WERI-Rb-1 (cell line): ENCODE measurements at regions not wholly inside any gene's neighbourhood (a gene's known extent, or its start where the extent isn't known, plus 50 kb on each side); places are given as distances from the start of the nearest gene placed in this dataset.

Experiments
- DNase-seq: peaks from one replicate; pipeline ENCODE4 v3.0.0-alpha.2; 2020
- H3K27ac ChIP-seq: fragments of 250-450 bp; sonication (Bioruptor Pico); 2 replicates; pipeline ENCODE4 v1.5.1; 2020; ENCODE audit warnings: mild to moderate bottlenecking, moderate library complexity
- H3K27me3 ChIP-seq: fragments of 250-450 bp; sonication (Bioruptor Pico); 2 replicates; pipeline ENCODE4 v1.5.1; 2021; ENCODE audit warnings: mild to moderate bottlenecking, low read depth, moderate library complexity; ENCODE audit not compliant: insufficient read depth, severe bottlenecking
- H3K36me3 ChIP-seq: fragments of 250-450 bp; sonication (Bioruptor Pico); 2 replicates; pipeline ENCODE4 v1.5.1; 2020; ENCODE audit warnings: mild to moderate bottlenecking, moderate library complexity
- H3K4me3 ChIP-seq: 2 replicates; pipeline ENCODE4 v1.5.1; 2011; ENCODE audit warnings: low read depth, mild to moderate bottlenecking, control low read depth, low read length
- H3K9me3 ChIP-seq: fragments of 250-450 bp; sonication (Bioruptor Pico); 2 replicates; pipeline ENCODE4 v1.5.1; 2021; ENCODE audit warnings: mild to moderate bottlenecking, moderate library complexity; ENCODE audit not compliant: severe bottlenecking
- TF ChIP-seq, protein P1 (sequence below): IDR thresholded peaks from 2 replicates; pipeline ENCODE4 v1.5.1; 2011; ENCODE audit warnings: low read depth, mild to moderate bottlenecking, control low read depth, inconsistent platforms, low read length

DNA sequence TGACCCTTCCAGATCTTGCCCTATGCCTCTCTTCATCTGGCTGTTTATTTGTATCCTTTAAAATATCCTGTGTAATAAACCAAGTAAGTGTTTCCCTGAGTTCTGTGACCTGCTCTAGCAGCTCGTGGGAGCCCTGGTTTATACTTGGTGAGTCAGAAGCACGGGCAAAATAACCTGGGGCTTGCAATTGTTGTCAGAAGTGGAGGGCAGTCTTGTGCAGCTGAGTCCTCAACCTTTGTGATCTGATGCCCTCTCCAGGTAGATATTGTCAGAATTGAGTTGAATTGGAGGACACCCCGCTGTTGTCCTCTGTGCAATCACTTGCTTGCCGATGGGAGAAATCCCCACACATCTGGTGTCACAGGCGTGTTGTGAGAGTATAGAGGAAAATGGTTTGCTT is 62.5 kb upstream of the PRICKLE1 start:
- Histone ChIP-seq H3K27me3 (no peaks in the 10 kb centered on the region), H3K4me3 (no peak overlapping the region), H3K27ac (no peak overlapping the region), H3K36me3 (no peaks in the 10 kb centered on the region), H3K9me3 (no peaks in the 10 kb centered on the region)
- TF ChIP-seq, protein P1, sequence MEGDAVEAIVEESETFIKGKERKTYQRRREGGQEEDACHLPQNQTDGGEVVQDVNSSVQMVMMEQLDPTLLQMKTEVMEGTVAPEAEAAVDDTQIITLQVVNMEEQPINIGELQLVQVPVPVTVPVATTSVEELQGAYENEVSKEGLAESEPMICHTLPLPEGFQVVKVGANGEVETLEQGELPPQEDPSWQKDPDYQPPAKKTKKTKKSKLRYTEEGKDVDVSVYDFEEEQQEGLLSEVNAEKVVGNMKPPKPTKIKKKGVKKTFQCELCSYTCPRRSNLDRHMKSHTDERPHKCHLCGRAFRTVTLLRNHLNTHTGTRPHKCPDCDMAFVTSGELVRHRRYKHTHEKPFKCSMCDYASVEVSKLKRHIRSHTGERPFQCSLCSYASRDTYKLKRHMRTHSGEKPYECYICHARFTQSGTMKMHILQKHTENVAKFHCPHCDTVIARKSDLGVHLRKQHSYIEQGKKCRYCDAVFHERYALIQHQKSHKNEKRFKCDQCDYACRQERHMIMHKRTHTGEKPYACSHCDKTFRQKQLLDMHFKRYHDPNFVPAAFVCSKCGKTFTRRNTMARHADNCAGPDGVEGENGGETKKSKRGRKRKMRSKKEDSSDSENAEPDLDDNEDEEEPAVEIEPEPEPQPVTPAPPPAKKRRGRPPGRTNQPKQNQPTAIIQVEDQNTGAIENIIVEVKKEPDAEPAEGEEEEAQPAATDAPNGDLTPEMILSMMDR: no peak
- DNase-seq: no peak

DNA sequence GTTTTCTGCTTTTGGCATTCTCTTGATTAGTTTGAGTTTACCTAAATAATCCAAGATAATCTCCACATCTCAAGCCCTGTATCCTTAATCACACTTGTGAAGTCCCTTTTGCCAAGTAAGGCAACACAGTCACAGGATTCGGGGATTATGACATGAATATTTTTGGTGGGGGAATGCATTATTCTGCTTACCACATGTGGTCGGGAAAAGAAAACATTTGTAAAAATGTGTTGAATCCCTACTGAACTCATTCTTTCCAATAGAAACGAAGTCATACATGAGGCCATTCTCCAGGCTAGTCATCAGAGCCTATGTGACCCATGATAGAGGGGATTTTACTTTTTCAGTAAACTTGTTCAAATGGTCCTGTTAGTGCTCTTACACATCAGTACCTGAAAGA is 58.5 kb upstream of the PRICKLE1 start:
- Histone ChIP-seq H3K9me3 (no peaks in the 10 kb centered on the region), H3K27ac (no peak overlapping the region), H3K27me3 (no peaks in the 10 kb centered on the region), H3K4me3 (no peak overlapping the region), H3K36me3 (no peaks in the 10 kb centered on the region)
- DNase-seq: no peak
- TF ChIP-seq, protein P1: no peak

DNA sequence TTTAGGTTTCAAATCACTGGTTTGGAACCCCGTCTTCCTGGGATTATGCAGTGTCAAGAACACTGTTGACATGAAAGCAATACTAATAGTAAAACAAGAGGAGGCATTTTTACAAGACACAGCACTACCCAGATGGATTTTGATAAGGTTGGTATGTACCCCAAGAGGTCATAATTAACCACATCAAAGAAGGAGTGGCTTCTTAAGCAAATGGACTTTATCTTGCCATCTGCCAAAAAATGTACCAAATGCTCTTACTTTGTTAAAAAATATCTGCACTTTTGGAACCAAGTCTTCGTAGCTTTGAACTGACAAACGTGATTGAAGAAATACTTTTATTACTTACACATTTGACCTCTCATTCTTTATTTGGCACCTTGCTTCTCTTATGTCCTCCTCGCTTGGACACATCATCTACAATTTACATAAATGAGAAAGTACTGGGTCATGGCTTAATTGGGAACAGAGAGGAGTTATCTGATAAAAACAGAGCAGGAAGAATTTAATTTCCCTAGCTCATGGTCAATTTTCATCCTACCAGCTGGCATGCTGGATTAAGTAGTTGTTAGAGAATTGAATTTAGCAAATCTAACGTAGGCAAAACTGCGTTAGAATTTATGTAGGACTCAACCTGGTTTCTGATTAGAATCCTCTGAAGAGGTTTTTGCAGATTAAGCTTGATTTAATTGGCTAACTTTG is 54.5 kb upstream of the PRICKLE1 start:
- TF ChIP-seq, protein P1: no peak
- no peak for DNase-seq
- Histone ChIP-seq H3K27me3 (no peaks in the 10 kb centered on the region), H3K4me3 (no peak overlapping the region), H3K27ac (no peak overlapping the region), H3K9me3 (no peaks in the 10 kb centered on the region), H3K36me3 (no peaks in the 10 kb centered on the region)

DNA sequence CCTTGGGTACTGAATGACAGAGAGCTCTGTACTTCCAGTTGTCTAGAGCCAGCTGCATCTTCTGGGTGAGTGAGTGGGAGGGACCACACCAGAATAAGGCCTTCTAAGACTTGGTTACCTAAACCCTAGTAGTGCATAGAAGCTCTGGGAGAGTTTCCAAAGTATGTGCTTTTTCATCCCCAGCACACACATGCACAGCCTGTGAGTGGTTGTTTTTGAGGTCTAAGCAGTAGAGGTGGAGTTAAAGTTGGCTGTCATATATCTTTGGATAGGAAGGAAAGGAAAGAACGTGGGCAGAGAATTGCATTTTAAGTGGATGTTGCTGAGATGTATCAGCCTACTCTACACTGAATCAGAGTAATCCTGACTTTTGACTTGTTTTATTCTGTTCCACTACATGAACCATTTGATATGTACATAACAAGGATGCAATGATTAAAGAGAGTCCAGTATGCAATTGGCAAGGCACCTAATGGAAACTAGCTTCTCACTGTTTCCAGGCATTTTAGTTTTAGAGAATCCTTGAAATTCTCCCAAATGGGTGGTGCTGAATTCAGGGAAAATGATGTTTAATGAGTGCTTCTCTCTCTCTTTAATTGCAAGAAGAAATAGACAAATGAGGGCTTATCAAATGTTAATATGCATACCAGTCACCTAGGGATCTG is 51.8 kb upstream of the PRICKLE1 start:
- H3K4me3 ChIP-seq: no peak overlapping the region
- H3K27me3 ChIP-seq: no peaks in the 10 kb centered on the region
- no peaks in the 10 kb centered on the region for H3K9me3 ChIP-seq
- H3K27ac ChIP-seq: no peak overlapping the region
- no peaks in the 10 kb centered on the region for H3K36me3 ChIP-seq
- no peak for DNase-seq
- TF ChIP-seq, protein P1: no peak

DNA sequence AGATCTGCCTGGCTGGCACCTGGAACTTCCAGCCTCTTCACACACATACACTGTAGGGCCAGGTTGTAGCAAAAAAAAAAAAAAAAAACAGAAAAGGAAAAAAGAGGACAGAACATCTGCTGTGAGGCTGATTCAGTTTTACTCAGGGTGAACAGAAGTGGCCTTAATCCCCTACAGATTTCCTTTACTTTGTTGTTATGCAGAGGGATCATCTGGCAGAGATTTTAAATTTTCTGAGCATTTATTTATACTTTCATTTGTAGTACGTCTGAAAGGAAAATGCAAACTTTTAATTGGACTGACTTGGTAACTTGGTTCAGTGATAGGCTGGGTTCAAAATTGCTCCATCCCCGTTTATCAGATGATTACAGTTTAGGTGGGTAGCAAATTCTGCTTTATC is 50.8 kb upstream of the PRICKLE1 start:
- H3K27ac ChIP-seq: no peak overlapping the region
- H3K36me3 ChIP-seq: no peaks in the 10 kb centered on the region
- no peaks in the 10 kb centered on the region for H3K9me3 ChIP-seq
- H3K27me3 ChIP-seq: no peaks in the 10 kb centered on the region
- TF ChIP-seq, protein P1: no peak
- no peak overlapping the region for H3K4me3 ChIP-seq
- DNase-seq: no peak
